ENCODE measurements at regions not wholly inside any gene's neighbourhood (a gene's known extent, or its start where the extent isn't known, plus 50 kb on each side); places are given as distances from the start of the nearest gene placed in this dataset.

GRCh38 chr1:193451001-193451400 lies 264.6 kb upstream of the B3GALT2 start:
- no peak overlapping the region for H3K27ac ChIP-seq (replicated peaks)
- no peaks in the 10 kb centered on the region for H3K27me3 ChIP-seq (ENCODE audit: insufficient read depth, poor library complexity, severe bottlenecking)
- peak; percentile 24; the same call in 1 of the 2 replicates for TF ChIP-seq SPI1 (IDR thresholded peaks at IDR 0.05; ENCODE audit: borderline replicate concordance, low read depth)
- no peak for TF ChIP-seq CTCF (IDR thresholded peaks at IDR 0.05; ENCODE audit: insufficient read depth, low read length)
- peak in 1 of 2 experiments; percentile 34 for DNase-seq (ENCODE audit: low read depth in 1 of 2, low spot score in 1 of 2)
- H3K4me3 ChIP-seq (replicated peaks; ENCODE audit: insufficient read depth, low read length), result no peak overlapping the region

GRCh38 chr1:193448682-193449461 lies 262.5 kb upstream of the B3GALT2 start:
- no peak for TF ChIP-seq REST (IDR thresholded peaks at IDR 0.05; ENCODE audit: insufficient replicate concordance, low read depth)
- no peak for TF ChIP-seq CTCF (IDR thresholded peaks at IDR 0.05; ENCODE audit: insufficient read depth, low read length)
- TF ChIP-seq SPI1 (IDR thresholded peaks at IDR 0.05; ENCODE audit: borderline replicate concordance, low read depth), result no peak
- TF ChIP-seq GABPA (IDR thresholded peaks at IDR 0.05; ENCODE audit: low read depth), result no peak
- no peak for TF ChIP-seq POLR2AphosphoS5 (IDR thresholded peaks at IDR 0.05; ENCODE audit: low read depth)
- no peak overlapping the region for H3K4me3 ChIP-seq (replicated peaks; ENCODE audit: insufficient read depth, low read length)
- no peak overlapping the region for H3K27ac ChIP-seq (replicated peaks)
- H3K27me3 ChIP-seq (ENCODE audit: insufficient read depth, poor library complexity, severe bottlenecking), result no peaks in the 10 kb centered on the region
- peak in 1 of 2 experiments; percentile 21 for DNase-seq (ENCODE audit: low read depth in 1 of 2, low spot score in 1 of 2)

GRCh38 chr1:193443886-193444285 lies 257.5 kb upstream of the B3GALT2 start:
- Histone ChIP-seq H3K27ac (replicated peaks) (no peak overlapping the region), H3K27me3 (ENCODE audit: insufficient read depth, poor library complexity, severe bottlenecking) (no peaks in the 10 kb centered on the region), H3K4me3 (replicated peaks; ENCODE audit: insufficient read depth, low read length) (no peak overlapping the region)
- TF ChIP-seq SPI1 (IDR thresholded peaks at IDR 0.05; ENCODE audit: borderline replicate concordance, low read depth) (no peak), REST (IDR thresholded peaks at IDR 0.05; ENCODE audit: insufficient replicate concordance, low read depth) (no peak), GABPA (IDR thresholded peaks at IDR 0.05; ENCODE audit: low read depth) (no peak), POLR2AphosphoS5 (IDR thresholded peaks at IDR 0.05; ENCODE audit: low read depth) (no peak), CTCF (IDR thresholded peaks at IDR 0.05; ENCODE audit: insufficient read depth, low read length) (no peak)
- DNase-seq (ENCODE audit: low read depth in 1 of 2, low spot score in 1 of 2), result no peak

Measured in HL-60 (cell line).